ENCODE measurements at regions not wholly inside any gene's neighbourhood (a gene's known extent, or its start where the extent isn't known, plus 50 kb on each side); places are given as distances from the start of the nearest gene placed in this dataset.
"Not testable (repeated sequence)": the region's sequence is repeated elsewhere in the genome, so short reads cannot be mapped to it uniquely, and the experiment has no call there.

GRCh38 chr10:47711428-47711827, 52.0 kb downstream of the SYT15B start:
- H3K9me3 ChIP-seq (ENCODE audit: control insufficient read depth in 4 of 4, insufficient read depth in 3 of 4, low read length in 3 of 4); DNase-seq; H3K4me3 ChIP-seq; H3K36me3 ChIP-seq (ENCODE audit: control insufficient read depth in 4 of 4, insufficient read depth in 4 of 4, low read length in 4 of 4); H3K27me3 ChIP-seq (ENCODE audit: control insufficient read depth in 3 of 3, insufficient read depth in 3 of 3, low read length in 2 of 3); H3K27ac ChIP-seq (ENCODE audit: low read depth in 1 of 2, low read length in 1 of 2); ATAC-seq (ENCODE audit: insufficient read depth, low FRiP score); H3K9ac ChIP-seq (ENCODE audit: insufficient read depth in 1 of 2, low read length in 2 of 2); H3K4me1 ChIP-seq (ENCODE audit: control insufficient read depth in 5 of 5, insufficient read depth in 5 of 5, low read length in 5 of 5): not testable (repeated sequence)

- not testable (repeated sequence) for H3K9me3 ChIP-seq (ENCODE audit: control insufficient read depth in 4 of 4, insufficient read depth in 3 of 4, low read length in 3 of 4); H3K4me3 ChIP-seq; H3K36me3 ChIP-seq (ENCODE audit: control insufficient read depth in 4 of 4, insufficient read depth in 4 of 4, low read length in 4 of 4); H3K4me1 ChIP-seq (ENCODE audit: control insufficient read depth in 5 of 5, insufficient read depth in 5 of 5, low read length in 5 of 5); H3K9ac ChIP-seq (ENCODE audit: insufficient read depth in 1 of 2, low read length in 2 of 2); H3K27ac ChIP-seq (ENCODE audit: low read depth in 1 of 2, low read length in 1 of 2); ATAC-seq (ENCODE audit: insufficient read depth, low FRiP score); DNase-seq; H3K27me3 ChIP-seq (ENCODE audit: control insufficient read depth in 3 of 3, insufficient read depth in 3 of 3, low read length in 2 of 3)
- WGBS, 2 donors = no CpG with 5 or more reads among the region's 4 CpGs
These were observed 52.9 kb downstream of the SYT15B start for GRCh38 chr10:47710443-47710842.

- DNase-seq (peak in 2 of 3 donors; percentile 13 to 42), ATAC-seq (ENCODE audit: insufficient read depth, low FRiP score) (peak; percentile 100)
- H3K27ac ChIP-seq (ENCODE audit: low read depth in 1 of 2, low read length in 1 of 2) = peak overlapping the region in 1 of 2 donors; percentile 33
- H3K27me3 ChIP-seq (ENCODE audit: control insufficient read depth in 3 of 3, insufficient read depth in 3 of 3, low read length in 2 of 3); H3K9ac ChIP-seq (ENCODE audit: insufficient read depth in 1 of 2, low read length in 2 of 2); H3K4me3 ChIP-seq; H3K36me3 ChIP-seq (ENCODE audit: control insufficient read depth in 4 of 4, insufficient read depth in 4 of 4, low read length in 4 of 4); H3K9me3 ChIP-seq (ENCODE audit: control insufficient read depth in 4 of 4, insufficient read depth in 3 of 4, low read length in 3 of 4); H3K4me1 ChIP-seq (ENCODE audit: control insufficient read depth in 5 of 5, insufficient read depth in 5 of 5, low read length in 5 of 5): not testable (repeated sequence)
- WGBS, 2 donors = 0% methylated on average over 5 to 23 of the region's 66 CpGs
These were observed 57.5 kb downstream of the SYT15B start for GRCh38 chr10:47705698-47706414.

GRCh38 chr10:47701285-47701684, 62.1 kb downstream of the SYT15B start:
- not testable (repeated sequence) for H3K4me3 ChIP-seq; DNase-seq; H3K36me3 ChIP-seq (ENCODE audit: control insufficient read depth in 4 of 4, insufficient read depth in 4 of 4, low read length in 4 of 4); H3K27ac ChIP-seq (ENCODE audit: low read depth in 1 of 2, low read length in 1 of 2); H3K9me3 ChIP-seq (ENCODE audit: control insufficient read depth in 4 of 4, insufficient read depth in 3 of 4, low read length in 3 of 4); H3K4me1 ChIP-seq (ENCODE audit: control insufficient read depth in 5 of 5, insufficient read depth in 5 of 5, low read length in 5 of 5); ATAC-seq (ENCODE audit: insufficient read depth, low FRiP score); H3K9ac ChIP-seq (ENCODE audit: insufficient read depth in 1 of 2, low read length in 2 of 2); H3K27me3 ChIP-seq (ENCODE audit: control insufficient read depth in 3 of 3, insufficient read depth in 3 of 3, low read length in 2 of 3)
- WGBS, 2 donors = 48 to 67% methylated on average over 1 of the region's 1 CpG

GRCh38 chr10:47699854-47700253, 63.5 kb downstream of the SYT15B start:
- not testable (repeated sequence) for ATAC-seq (ENCODE audit: insufficient read depth, low FRiP score); H3K4me3 ChIP-seq; H3K4me1 ChIP-seq (ENCODE audit: control insufficient read depth in 5 of 5, insufficient read depth in 5 of 5, low read length in 5 of 5); H3K27ac ChIP-seq (ENCODE audit: low read depth in 1 of 2, low read length in 1 of 2); H3K27me3 ChIP-seq (ENCODE audit: control insufficient read depth in 3 of 3, insufficient read depth in 3 of 3, low read length in 2 of 3); H3K9ac ChIP-seq (ENCODE audit: insufficient read depth in 1 of 2, low read length in 2 of 2); DNase-seq; H3K36me3 ChIP-seq (ENCODE audit: control insufficient read depth in 4 of 4, insufficient read depth in 4 of 4, low read length in 4 of 4); H3K9me3 ChIP-seq (ENCODE audit: control insufficient read depth in 4 of 4, insufficient read depth in 3 of 4, low read length in 3 of 4)

- H3K36me3 ChIP-seq (ENCODE audit: control insufficient read depth in 4 of 4, insufficient read depth in 4 of 4, low read length in 4 of 4); H3K27me3 ChIP-seq (ENCODE audit: control insufficient read depth in 3 of 3, insufficient read depth in 3 of 3, low read length in 2 of 3); H3K27ac ChIP-seq (ENCODE audit: low read depth in 1 of 2, low read length in 1 of 2); H3K9ac ChIP-seq (ENCODE audit: insufficient read depth in 1 of 2, low read length in 2 of 2); ATAC-seq (ENCODE audit: insufficient read depth, low FRiP score); DNase-seq; H3K4me1 ChIP-seq (ENCODE audit: control insufficient read depth in 5 of 5, insufficient read depth in 5 of 5, low read length in 5 of 5); H3K4me3 ChIP-seq; H3K9me3 ChIP-seq (ENCODE audit: control insufficient read depth in 4 of 4, insufficient read depth in 3 of 4, low read length in 3 of 4): not testable (repeated sequence)
- WGBS, 2 donors = 56% methylated on average over 1 of the region's 1 CpG
These were observed 67.2 kb downstream of the SYT15B start for GRCh38 chr10:47696170-47696569.

- H3K36me3 ChIP-seq (ENCODE audit: control insufficient read depth in 4 of 4, insufficient read depth in 4 of 4, low read length in 4 of 4); H3K27ac ChIP-seq (ENCODE audit: low read depth in 1 of 2, low read length in 1 of 2); H3K9me3 ChIP-seq (ENCODE audit: control insufficient read depth in 4 of 4, insufficient read depth in 3 of 4, low read length in 3 of 4); H3K4me3 ChIP-seq; H3K27me3 ChIP-seq (ENCODE audit: control insufficient read depth in 3 of 3, insufficient read depth in 3 of 3, low read length in 2 of 3); DNase-seq; H3K4me1 ChIP-seq (ENCODE audit: control insufficient read depth in 5 of 5, insufficient read depth in 5 of 5, low read length in 5 of 5); H3K9ac ChIP-seq (ENCODE audit: insufficient read depth in 1 of 2, low read length in 2 of 2); ATAC-seq (ENCODE audit: insufficient read depth, low FRiP score): not testable (repeated sequence)
- 88 to 95% methylated on average over 2 to 3 of the region's 3 CpGs for WGBS, 2 donors
These were observed 68.2 kb downstream of the SYT15B start for GRCh38 chr10:47695149-47695548.

- not testable (repeated sequence) for H3K4me3 ChIP-seq; H3K4me1 ChIP-seq (ENCODE audit: control insufficient read depth in 5 of 5, insufficient read depth in 5 of 5, low read length in 5 of 5); H3K36me3 ChIP-seq (ENCODE audit: control insufficient read depth in 4 of 4, insufficient read depth in 4 of 4, low read length in 4 of 4); H3K27ac ChIP-seq (ENCODE audit: low read depth in 1 of 2, low read length in 1 of 2); ATAC-seq (ENCODE audit: insufficient read depth, low FRiP score); DNase-seq; H3K27me3 ChIP-seq (ENCODE audit: control insufficient read depth in 3 of 3, insufficient read depth in 3 of 3, low read length in 2 of 3); H3K9me3 ChIP-seq (ENCODE audit: control insufficient read depth in 4 of 4, insufficient read depth in 3 of 4, low read length in 3 of 4); H3K9ac ChIP-seq (ENCODE audit: insufficient read depth in 1 of 2, low read length in 2 of 2)
- 53 to 86% methylated on average over 2 of the region's 6 CpGs for WGBS, 2 donors
These were observed 73.1 kb downstream of the SYT15B start for GRCh38 chr10:47690304-47690703.

Data from lung (tissue), 9 donors.